Breast epithelium (tissue), 3 donors: ENCODE measurements at regions not wholly inside any gene's neighbourhood (a gene's known extent, or its start where the extent isn't known, plus 50 kb on each side); places are given as distances from the start of the nearest gene placed in this dataset.

ENCODE experiments used
- CTCF ChIP-seq, 3 donors: fragments of 450-650 bp; IDR thresholded peaks; one replicate each; pipeline ENCODE4 v1.5.1; 2016 to 2017; ENCODE audit warnings: antibody characterized with exemption in 3 of 3, mild to moderate bottlenecking in 3 of 3, moderate library complexity in 3 of 3
- POLR2AphosphoS5 ChIP-seq, 3 donors: sonication (generic); formaldehyde crosslinking; IDR thresholded peaks; one replicate each; pipeline ENCODE4 v1.6.1; 2017; ENCODE audit warnings: antibody characterized with exemption in 3 of 3

- no peak for TF ChIP-seq CTCF (IDR thresholded peaks at IDR 0.05)
- TF ChIP-seq POLR2AphosphoS5 (IDR thresholded peaks at IDR 0.05) = no peak
These were observed 409.0 kb upstream of the PROK2 start for GRCh38 chr3:72193771-72194430.
